HL-60 (cell line): ENCODE measurements at regions not wholly inside any gene's neighbourhood (a gene's known extent, or its start where the extent isn't known, plus 50 kb on each side); places are given as distances from the start of the nearest gene placed in this dataset.
"Not testable (repeated sequence)": the region's sequence is repeated elsewhere in the genome, so short reads cannot be mapped to it uniquely, and the experiment has no call there.

Source experiments
- SPI1 ChIP-seq: IDR thresholded peaks from 2 replicates; pipeline ENCODE4 v1.6.1; 2012; ENCODE audit warnings: low read depth, mild to moderate bottlenecking, borderline replicate concordance
- TF ChIP-seq, protein P1 (sequence below): IDR thresholded peaks from one replicate; pipeline ENCODE4 v1.5.1; 2011; ENCODE audit warnings: low read length, control low read depth, inconsistent platforms; ENCODE audit not compliant: insufficient read depth
- TF ChIP-seq, protein P2 (sequence below): IDR thresholded peaks from 2 replicates; pipeline ENCODE4 v1.6.1; 2012; ENCODE audit warnings: low read depth; ENCODE audit not compliant: insufficient replicate concordance

DNA sequence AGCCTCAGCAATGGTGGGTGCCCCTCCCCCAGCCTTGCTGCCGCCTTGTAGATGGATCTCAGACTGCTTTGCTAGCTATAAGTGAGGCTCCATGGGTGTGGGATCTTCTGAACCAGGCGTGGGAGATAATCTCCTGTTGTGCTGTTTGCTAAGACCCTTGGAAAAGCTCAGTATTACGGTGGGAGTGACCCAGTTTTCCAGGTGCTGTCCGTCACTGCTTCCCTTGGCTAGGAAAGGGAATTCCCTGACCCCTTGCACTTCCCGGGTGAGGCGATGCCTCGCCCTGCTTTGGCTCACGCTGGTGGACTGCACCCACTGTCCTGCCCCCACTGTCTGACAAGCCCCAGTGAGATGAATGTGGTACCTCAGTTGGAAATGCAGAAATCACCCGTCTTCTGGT is 411.2 kb downstream of the RAB38 start:
- TF ChIP-seq SPI1, result not testable (repeated sequence)
- TF ChIP-seq, protein P1, sequence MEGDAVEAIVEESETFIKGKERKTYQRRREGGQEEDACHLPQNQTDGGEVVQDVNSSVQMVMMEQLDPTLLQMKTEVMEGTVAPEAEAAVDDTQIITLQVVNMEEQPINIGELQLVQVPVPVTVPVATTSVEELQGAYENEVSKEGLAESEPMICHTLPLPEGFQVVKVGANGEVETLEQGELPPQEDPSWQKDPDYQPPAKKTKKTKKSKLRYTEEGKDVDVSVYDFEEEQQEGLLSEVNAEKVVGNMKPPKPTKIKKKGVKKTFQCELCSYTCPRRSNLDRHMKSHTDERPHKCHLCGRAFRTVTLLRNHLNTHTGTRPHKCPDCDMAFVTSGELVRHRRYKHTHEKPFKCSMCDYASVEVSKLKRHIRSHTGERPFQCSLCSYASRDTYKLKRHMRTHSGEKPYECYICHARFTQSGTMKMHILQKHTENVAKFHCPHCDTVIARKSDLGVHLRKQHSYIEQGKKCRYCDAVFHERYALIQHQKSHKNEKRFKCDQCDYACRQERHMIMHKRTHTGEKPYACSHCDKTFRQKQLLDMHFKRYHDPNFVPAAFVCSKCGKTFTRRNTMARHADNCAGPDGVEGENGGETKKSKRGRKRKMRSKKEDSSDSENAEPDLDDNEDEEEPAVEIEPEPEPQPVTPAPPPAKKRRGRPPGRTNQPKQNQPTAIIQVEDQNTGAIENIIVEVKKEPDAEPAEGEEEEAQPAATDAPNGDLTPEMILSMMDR, result not testable (repeated sequence)
- TF ChIP-seq, protein P2, sequence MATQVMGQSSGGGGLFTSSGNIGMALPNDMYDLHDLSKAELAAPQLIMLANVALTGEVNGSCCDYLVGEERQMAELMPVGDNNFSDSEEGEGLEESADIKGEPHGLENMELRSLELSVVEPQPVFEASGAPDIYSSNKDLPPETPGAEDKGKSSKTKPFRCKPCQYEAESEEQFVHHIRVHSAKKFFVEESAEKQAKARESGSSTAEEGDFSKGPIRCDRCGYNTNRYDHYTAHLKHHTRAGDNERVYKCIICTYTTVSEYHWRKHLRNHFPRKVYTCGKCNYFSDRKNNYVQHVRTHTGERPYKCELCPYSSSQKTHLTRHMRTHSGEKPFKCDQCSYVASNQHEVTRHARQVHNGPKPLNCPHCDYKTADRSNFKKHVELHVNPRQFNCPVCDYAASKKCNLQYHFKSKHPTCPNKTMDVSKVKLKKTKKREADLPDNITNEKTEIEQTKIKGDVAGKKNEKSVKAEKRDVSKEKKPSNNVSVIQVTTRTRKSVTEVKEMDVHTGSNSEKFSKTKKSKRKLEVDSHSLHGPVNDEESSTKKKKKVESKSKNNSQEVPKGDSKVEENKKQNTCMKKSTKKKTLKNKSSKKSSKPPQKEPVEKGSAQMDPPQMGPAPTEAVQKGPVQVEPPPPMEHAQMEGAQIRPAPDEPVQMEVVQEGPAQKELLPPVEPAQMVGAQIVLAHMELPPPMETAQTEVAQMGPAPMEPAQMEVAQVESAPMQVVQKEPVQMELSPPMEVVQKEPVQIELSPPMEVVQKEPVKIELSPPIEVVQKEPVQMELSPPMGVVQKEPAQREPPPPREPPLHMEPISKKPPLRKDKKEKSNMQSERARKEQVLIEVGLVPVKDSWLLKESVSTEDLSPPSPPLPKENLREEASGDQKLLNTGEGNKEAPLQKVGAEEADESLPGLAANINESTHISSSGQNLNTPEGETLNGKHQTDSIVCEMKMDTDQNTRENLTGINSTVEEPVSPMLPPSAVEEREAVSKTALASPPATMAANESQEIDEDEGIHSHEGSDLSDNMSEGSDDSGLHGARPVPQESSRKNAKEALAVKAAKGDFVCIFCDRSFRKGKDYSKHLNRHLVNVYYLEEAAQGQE, result not testable (repeated sequence)
